GM21381 (cell line): ENCODE measurements at regions not wholly inside any gene's neighbourhood (a gene's known extent, or its start where the extent isn't known, plus 50 kb on each side); places are given as distances from the start of the nearest gene placed in this dataset.
"Not testable (repeated sequence)": the region's sequence is repeated elsewhere in the genome, so short reads cannot be mapped to it uniquely, and the experiment has no call there.

Experiments
- ATAC-seq: cut with Tn5 transposase; IDR thresholded peaks from one replicate; pipeline ENCODE4 v1.9.1; 2021; ENCODE audit warnings: mild to moderate bottlenecking, moderate library complexity; ENCODE audit not compliant: unreplicated experiment

DNA sequence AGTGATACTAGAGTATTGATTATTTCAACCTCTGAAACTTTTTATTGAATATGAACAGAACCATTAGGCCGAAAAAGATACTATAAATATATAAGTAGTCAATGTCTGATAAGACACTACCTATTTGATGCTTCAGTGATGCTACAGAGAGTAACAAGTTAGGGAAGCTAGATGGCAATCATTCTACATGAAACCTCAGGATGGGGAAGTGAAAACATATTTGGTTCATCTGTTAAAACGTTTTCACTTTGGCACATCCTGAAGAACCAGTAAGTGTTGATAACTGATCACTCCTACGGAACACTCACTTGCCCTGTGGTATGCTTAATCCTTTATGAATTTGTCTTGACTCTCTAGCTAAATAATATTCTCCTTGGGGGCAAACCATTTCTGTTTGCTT lies 1064.9 kb downstream of the NXPH1 start:
- ATAC-seq, result no peak

- no peak for ATAC-seq
Measured at GRCh38 chr7:9502269-9502668, 1068.9 kb downstream of the NXPH1 start.

- ATAC-seq, result no peak
Measured at GRCh38 chr7:9504678-9505077, 1071.3 kb downstream of the NXPH1 start.

- ATAC-seq, result no peak
Measured at GRCh38 chr7:9505516-9505915, 1072.1 kb downstream of the NXPH1 start.

DNA sequence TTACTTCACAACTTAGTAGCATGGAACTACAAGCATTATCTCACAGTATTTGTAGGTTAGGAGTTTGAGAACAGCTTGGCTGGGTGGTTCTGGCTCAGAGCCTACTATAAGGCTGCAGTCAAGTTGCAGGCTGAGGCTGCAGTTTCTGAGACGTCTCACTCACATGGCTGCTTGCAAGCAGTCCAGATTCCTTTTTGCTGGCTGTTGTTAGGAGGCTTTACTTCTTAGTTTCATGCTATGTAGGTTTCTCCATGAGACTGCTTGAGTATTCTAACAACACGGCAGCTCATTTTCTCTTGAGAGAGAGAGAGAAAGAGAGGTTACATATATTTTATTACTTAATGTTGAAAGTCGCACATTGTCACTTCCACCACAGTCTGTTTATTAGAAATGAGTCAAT lies 1073.9 kb downstream of the NXPH1 start:
- no peak for ATAC-seq

DNA sequence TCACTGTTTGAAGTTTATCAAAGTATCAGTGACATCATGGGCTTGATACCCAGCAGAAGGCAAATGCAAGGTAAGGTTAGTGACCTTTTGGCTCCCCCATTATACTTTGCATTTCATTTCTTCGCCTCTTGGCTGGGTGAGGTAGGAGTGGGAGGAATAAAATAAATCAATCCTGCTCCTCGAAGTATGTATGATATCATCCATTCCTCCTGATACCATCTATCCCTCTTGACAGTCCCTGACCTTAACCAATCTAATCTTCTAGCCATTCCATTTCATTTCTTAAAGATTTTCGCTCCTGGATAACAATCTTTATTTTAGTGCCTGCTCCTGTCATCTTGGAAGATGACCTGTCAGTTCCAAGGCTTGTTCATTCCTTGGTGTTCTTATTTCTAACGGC lies 1083.3 kb downstream of the NXPH1 start:
- ATAC-seq, result no peak

GRCh38 chr7:9523579-9523978 lies 1090.2 kb downstream of the NXPH1 start:
- ATAC-seq, result no peak

- not testable (repeated sequence) for ATAC-seq
Measured at GRCh38 chr7:9552431-9552830, 1119.0 kb downstream of the NXPH1 start.

DNA sequence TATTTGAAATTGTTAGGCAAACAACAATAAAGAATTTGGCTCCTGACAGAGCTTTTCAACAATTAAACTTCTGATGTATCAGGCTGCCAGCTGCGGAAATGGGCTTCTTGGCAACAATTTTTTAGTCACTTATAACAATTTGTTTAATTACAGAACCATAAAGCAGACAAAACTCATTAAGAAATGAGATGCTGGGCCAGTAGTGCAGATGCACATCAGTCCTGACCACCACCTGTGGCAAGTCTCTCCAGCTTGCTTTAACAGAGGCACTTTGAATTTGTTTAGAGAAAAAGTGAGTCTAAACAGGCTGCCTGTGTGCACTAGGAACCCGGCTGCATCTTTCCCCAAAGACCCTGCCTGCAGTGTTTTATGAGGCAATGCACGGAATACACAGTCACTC lies 1124.4 kb downstream of the NXPH1 start:
- no peak for ATAC-seq

DNA sequence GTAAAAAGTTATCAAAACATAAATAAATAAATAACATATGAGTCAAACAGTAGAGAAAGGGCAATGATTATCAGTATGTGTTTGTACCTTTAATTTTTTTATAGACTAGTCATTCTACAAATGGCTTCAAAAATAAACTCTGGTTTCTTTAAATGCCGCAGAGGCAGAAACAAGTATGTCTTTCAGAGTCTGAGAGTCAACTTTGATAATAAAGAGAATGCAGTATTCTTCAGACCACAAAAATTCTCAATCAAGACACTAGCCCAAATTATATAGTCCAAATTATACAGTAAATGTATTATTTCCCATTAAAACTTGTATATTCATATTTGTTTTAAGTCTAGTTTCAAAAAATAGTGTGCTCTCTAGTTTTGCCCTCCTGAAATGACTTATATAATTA lies 1142.3 kb downstream of the NXPH1 start:
- no peak for ATAC-seq

GRCh38 chr7:9582824-9583223 lies 1149.4 kb downstream of the NXPH1 start:
- no peak for ATAC-seq

GRCh38 chr7:9598411-9598810 lies 1165.0 kb downstream of the NXPH1 start:
- no peak for ATAC-seq

- no peak for ATAC-seq
Measured at GRCh38 chr7:9600974-9601373, 1167.6 kb downstream of the NXPH1 start.

- ATAC-seq, result no peak
Measured at GRCh38 chr7:9603291-9603690, 1169.9 kb downstream of the NXPH1 start.

DNA sequence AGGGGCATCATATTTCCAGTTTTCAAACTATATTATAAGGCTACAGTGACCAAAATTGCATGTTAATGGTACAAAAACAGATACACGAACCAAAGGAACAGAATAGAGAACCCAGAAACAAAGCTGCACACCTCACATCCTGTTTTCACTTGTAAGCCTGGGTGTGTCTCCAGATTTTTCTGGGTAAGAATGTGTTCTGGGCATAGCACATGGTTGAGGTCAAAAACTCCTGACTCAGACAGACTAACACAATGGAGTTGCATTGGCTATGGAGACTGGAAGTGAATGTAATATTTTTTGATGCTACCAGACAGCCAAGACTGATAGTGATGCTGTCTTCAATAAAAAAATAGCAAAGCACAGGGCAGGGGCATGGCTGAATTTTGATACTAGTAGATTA lies 1175.2 kb downstream of the NXPH1 start:
- ATAC-seq, result no peak

DNA sequence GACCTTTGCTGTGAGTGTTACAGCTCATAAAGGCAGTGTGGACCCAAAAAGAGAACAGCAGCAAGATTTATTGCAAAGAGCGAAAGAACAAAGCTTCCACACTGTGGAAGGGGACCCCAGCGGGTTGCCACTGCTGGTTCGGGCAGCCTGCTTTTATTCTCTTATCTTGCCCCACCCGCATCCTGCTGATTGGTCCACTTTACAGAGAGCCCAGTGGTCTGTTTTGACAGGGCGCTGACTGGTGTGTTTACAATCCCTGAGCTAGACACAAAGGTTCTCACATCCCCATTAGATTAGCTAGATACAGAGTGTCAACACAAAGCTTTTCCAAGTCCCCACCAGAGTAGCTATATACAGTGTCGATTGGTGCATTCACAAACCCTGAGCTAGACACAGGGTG lies 1187.5 kb downstream of the NXPH1 start:
- ATAC-seq, result not testable (repeated sequence)

GRCh38 chr7:9621306-9621902 lies 1188.0 kb downstream of the NXPH1 start:
- not testable (repeated sequence) for ATAC-seq

DNA sequence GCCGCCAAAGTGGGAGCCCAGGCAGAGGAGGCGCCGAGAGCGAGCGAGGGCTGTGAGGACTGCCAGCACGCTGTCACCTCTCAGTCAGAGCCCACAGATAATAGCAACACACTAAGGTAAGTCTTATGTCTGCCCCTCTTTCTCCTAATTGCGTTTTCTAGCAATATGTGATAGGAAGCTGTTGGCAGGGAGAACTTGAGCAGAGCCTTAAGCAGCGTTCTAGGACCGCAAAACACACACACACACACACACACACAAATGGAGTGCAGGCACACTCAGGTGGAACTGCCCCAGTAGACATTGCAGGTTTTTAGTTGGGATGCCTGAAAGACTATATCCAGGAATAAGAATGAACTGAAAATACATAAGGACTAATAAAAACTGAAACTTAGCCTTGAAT lies 1188.5 kb downstream of the NXPH1 start:
- no peak for ATAC-seq

DNA sequence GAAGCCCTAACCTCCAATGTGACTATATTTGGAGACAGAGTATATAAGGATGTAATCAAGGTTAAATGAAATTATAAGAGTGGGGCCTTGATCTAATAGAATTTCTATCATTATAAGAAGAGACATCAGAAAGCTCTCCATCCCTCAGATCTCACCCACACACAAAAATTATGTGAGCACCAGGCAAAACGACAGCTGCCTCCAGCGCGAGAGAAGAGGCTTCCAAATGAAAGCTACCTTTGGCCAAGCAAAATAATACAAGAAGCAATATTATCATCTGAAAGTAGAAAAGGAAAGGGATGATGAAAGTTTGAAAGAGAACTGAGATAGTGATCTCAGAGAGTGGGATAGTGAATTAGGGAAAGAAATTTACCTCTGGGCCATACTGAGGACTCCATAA lies 1192.5 kb downstream of the NXPH1 start:
- no peak for ATAC-seq

GRCh38 chr7:9645756-9646155 lies 1212.3 kb downstream of the NXPH1 start:
- no peak for ATAC-seq

GRCh38 chr7:9657257-9657656 lies 1223.8 kb downstream of the NXPH1 start:
- ATAC-seq, result no peak

- ATAC-seq, result no peak
Measured at GRCh38 chr7:9671979-9672917, 1238.8 kb downstream of the NXPH1 start.
